GM21381 (cell line): ENCODE measurements at regions not wholly inside any gene's neighbourhood (a gene's known extent, or its start where the extent isn't known, plus 50 kb on each side); places are given as distances from the start of the nearest gene placed in this dataset.
"Not testable (repeated sequence)": the region's sequence is repeated elsewhere in the genome, so short reads cannot be mapped to it uniquely, and the experiment has no call there.

Experiments
- ATAC-seq: cut with Tn5 transposase; IDR thresholded peaks from one replicate; pipeline ENCODE4 v1.9.1; 2021; ENCODE audit warnings: mild to moderate bottlenecking, moderate library complexity; ENCODE audit not compliant: unreplicated experiment

DNA sequence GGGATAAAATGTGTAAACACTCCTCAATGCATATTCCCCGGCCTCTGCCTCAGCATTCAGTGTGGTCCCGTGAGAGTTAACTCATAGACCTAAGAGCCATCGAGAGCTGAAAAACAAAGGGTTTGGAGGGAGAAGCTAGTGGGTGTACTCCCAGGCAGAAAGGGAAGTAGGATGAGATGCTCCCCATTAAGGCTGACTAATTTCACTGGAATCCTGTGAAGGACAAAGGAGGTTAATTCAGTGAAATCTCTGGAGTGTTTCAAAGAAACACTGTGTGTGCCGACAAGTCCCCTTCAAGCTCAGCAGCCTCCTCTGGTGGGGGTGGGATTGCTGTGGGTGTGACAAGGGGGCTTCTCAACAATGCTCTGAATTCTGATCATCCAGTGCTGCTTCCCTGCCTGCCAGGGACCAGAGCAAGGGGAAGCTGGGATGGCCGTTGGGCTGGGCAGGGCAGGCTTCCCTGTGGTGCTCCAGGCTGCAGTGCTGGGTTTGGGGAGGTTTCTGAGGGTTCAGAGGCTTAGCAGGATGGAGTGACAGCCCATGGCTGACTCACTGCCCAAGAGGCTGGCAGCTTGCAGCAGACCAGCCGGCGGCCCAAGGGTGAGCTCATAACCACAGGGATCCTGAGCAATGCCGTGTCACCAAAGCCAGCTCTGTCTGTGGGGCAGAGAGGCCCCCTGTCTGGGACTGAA lies 61.4 kb upstream of the BMAL1 start:
- no peak for ATAC-seq

DNA sequence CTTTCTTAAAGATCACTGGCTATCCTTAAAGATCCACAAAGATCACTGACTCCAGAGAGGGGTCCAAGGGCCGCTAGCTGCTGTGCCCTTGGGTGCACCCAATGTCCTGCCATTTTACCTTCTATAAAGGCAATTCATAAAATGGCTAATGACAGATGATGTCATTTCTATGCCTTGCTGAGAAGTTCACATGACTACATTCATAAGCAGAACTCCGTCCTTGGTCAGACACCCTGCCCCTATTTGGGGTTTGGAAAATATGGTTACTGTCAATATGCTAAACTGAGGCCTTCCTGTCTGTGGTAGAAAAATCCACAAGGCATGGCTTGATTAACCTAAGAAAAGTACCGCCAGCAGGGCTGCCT lies 60.9 kb upstream of the BMAL1 start:
- ATAC-seq = no peak

DNA sequence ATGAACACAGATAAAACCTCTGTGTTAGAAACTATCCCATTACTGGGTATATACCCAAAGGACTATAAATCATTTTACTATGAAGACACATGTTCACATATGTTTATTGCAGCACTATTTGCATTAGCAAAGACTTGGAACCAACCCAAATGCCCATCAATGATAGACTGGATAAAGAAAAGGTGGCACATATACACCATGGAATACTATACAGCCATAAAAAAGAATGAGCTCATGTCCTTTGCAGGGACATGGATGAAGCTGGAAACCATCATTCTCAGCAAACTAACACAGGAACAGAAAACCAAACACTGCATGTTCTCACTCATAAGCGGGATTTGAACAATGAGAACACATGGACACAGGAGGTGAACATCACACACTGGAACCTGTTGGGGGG lies 58.9 kb upstream of the BMAL1 start:
- ATAC-seq = not testable (repeated sequence)

DNA sequence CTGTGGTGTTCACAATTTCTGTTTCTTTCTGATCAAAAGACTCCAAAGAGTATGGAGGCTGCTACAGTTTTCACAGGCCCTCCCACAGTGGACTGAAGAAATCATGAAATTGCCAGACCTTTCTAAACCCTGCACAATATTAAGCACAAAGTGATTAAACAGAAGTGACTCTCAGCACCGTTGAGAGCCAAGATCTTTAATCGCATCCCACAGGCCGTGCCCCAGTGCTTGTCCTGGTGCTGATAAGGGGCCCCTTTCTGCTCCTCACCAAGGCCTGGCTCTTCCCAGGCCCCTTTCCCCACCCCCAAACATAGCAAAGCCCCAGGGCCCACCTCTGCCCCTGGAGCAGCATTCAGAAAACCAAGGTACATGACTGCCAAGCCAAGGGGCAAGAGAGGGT lies 57.4 kb upstream of the BMAL1 start:
- ATAC-seq = no peak

DNA sequence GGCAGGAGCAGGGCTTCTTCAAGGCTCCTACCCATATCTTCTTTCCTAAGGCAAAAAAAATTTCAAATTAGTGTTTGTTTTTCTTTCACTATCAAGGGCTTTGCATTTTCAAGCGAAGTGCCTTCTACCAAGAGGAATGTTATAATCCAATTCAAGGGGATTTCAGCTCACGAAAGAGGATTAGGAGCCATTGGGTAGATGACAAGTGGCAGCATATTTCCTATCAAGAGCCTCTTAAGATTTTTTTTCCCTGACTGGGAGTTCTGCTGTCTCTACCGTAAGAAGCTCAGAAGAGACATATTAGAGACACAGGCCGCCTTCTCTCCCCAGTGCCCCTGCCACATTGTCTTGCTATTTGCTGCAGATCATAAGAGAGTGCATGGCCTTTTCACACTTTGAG lies 55.9 kb upstream of the BMAL1 start:
- no peak for ATAC-seq

DNA sequence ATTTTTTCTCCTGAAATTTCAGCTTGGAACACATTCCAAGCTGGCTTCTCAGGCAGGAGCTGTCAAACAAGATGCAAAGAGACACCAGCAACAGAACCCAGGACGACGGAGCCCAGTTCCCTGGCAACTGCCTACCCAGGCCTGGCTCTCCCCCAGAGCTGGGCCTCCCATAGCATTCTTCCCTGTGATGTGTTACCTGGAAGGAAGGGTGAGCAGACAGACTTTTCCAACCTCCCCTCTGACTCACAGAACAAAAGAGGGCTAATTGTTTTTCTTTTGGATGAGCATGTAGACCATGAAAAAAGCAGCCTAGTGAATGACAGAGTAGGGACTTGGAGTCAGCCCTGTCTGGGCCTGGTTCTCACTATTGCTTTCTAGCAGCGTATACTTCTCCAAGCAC lies 55.3 kb upstream of the BMAL1 start:
- no peak for ATAC-seq

DNA sequence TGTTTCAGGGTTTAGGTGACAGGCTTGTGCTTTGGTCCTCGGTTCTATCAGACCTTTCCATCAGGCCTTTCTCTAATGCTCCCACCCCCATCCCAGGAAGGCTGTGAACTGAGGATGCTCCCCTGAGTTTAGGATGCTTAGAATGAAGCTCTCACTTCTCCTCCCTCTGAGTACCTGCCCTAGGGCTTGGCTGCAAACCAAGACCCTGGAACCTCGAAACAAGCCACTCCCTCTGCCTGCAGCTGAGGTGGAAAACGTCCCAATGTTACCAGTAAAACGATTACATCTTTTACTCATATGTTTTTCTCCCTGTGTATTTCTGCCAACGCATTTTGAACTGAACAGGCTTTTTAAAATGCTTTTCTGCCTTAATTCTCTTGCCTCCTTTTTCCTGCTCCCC lies 54.5 kb upstream of the BMAL1 start:
- ATAC-seq = no peak

DNA sequence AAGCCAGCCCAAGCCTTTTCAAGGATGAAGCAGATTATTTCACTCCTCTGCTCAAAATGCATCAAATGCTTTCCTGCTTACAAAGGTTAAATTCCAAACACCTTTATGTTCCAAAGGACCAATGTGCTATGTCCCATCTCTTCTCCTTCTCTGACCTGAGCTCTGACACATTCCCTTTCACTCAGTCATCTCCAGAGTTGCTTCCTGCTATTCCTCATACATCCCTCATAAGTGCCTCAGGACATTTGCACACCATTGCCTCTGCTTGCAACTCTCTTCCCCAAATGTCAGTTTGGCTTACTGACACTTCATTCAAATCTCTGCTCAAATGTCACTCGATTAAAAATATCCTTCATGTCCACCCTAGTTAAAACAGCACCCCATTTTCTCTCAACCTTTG lies 53.3 kb upstream of the BMAL1 start:
- no peak for ATAC-seq

DNA sequence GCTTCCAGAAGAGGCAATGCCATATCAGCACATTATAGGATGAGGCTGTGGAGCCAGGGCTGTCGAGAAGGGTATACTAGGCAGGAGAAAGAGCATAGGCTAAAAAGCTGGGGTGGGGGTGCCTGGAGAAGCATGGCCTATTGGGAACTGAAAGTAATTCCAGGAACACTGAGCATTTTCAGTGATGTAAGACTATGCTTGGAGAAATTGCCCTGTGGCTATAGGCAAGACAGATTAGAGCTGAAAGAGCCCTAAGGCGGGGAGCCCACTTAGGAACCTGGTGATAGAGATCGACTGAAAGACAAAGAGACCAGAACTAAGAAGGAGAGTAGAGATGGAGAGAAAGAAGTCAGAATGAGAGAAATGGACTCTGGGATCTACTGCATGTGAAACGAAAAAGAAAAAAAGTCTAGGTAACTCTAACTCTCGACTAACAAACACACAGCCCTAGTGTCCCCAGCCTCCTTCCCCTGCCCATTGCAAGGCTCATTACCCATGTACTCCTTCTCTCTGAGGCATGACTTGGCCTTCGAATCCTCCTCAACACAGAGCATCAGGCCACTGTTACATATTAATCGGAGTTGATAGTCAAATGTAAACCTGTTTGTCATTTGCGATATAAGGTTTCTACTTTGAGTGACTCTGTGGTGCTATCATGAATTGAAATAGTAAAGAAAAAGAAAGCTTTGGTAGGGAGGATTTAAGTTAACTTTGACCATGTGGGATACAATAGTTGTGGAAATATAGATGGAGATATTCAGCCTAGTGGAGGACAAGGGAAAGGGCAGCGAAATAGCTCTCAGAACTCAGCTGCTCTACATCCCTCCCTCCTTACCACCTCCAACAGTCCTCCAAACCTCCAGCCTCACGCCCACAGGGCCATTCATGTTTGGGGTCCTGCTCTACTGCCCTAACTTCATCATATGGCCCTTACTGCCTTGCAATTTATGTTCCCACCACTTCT lies 52.3 kb upstream of the BMAL1 start:
- ATAC-seq = no peak

DNA sequence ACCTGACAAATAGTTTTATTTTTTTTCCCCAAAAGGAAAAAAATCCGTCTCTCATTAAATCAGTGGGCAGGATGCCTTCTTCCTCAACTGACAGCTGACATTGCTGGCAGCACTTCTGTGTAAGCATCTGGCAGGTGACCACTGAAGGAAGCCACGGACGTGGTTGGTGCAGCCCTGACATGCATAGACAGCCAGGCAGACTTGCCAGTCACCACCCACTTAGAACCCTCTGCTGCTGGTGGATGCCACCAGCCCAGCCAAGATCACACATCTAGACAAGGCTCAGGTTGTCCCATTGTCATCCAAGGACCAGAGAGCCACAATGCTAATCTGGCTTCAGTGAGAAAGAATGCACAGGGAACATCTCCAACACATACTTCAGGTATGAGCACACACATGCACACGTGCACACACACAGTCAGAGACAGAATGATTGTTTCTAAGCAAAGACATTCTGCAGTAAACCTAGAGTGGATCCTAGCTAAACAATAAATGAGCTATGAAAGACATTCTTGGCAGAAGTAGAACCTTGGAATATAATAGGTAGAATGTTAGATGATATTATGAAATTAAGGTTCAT lies 49.8 kb upstream of the BMAL1 start:
- no peak for ATAC-seq
